ENCODE measurements at regions not wholly inside any gene's neighbourhood (a gene's known extent, or its start where the extent isn't known, plus 50 kb on each side); places are given as distances from the start of the nearest gene placed in this dataset.

DNA sequence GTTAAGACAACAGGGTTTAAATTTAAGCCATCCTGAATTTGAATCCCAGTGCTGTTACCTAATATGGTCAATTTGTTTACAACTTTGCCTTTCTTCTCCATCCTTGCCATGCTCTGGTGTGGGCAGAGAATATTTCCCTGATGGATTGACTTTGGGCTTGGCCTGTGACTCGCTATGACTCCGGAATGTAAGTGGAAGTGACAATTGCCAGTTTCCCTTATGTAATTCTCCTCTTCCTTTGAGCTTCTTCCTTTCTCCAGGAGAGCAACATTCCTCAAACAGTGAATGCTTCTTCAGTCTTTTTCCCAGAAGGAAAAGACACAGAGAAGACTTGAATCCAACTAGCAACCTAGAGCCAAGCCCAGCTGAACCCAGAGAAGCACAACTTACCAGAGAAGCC is 159.1 kb downstream of the LURAP1L start:
- H3K9me3 ChIP-seq (ENCODE audit: low read depth), result no peaks in the 10 kb centered on the region
- H3K4me3 ChIP-seq, result no peak overlapping the region
- H3F3A ChIP-seq (ENCODE audit: insufficient read depth), result peaks cover 22% of the 10 kb centered on the region
- peaks cover 31% of the 10 kb centered on the region for H3K4me1 ChIP-seq (ENCODE audit: insufficient read depth)
- TF ChIP-seq EZH2phosphoT487 (IDR thresholded peaks at IDR 0.05; ENCODE audit: insufficient read depth, low read depth) (no peak), EZH2 (IDR thresholded peaks at IDR 0.05; ENCODE audit: insufficient read depth, poor library complexity, severe bottlenecking) (no peak)
- H2AFZ ChIP-seq, result 0 out of 2 replicates have a peak overlapping the region, but pooled peaks have one; percentile 3
- no peak overlapping the region for H3K9ac ChIP-seq
- no peaks in the 10 kb centered on the region for H3K9me2 ChIP-seq (ENCODE audit: insufficient read depth)
- H3K27me3 ChIP-seq (replicated peaks; ENCODE audit: insufficient read depth), result no peaks in the 10 kb centered on the region
- WGBS, 2 experiments (ENCODE audit: low coverage in 1 of 2, low lambda C conversion rate in 2 of 2, missing lambda C conversion rate in 2 of 2), result 51 to 68% methylated on average over 2 of the region's 2 CpGs
- no peaks in the 10 kb centered on the region for H3K79me2 ChIP-seq (ENCODE audit: insufficient read depth)
- peak overlapping the region; percentile 42 for H3K27ac ChIP-seq
- no peaks in the 10 kb centered on the region for H3K36me3 ChIP-seq (ENCODE audit: low read depth)
- peak; percentile 71 for DNase-seq
- no peak overlapping the region for H3K4me2 ChIP-seq (ENCODE audit: unreplicated experiment)
- in situ Hi-C loops (cut with MboI), result no loop called here
- H4K20me1 ChIP-seq (ENCODE audit: insufficient read depth), result no peaks in the 10 kb centered on the region

DNA sequence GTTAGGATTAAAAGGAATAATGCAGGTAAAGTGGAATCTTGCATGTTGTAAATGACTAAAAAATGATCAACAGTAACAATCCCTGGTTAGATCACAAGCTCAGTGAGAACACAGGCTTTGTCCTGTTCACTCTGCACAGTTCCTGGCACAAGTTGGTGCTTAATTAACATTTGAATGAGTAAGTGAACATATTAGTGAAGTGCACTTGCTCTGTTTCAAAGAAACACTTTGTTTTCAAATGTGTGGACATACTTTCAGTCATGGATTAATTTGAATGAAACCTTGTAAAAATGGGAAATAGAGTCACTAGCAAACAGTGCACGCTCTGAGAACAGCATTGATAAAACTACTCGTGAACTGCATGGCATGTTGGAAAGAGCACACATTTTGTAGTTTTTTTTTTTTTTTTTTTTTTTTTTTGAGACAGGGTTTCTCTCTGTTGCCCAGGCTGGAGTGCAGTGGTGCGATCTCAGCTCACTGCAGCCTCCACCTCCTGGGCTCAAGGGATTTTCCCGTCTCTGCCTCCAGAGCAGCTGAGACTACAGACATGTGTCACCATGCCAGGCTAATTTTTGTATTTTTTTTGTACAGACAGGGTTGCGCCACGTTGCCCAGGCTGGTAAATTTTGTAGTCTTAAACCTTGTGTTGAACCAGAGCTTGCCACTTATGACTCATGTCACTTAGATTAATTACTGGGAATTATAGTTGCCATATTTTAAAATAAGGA is 159.9 kb downstream of the LURAP1L start:
- Histone ChIP-seq H3K27me3 (replicated peaks; ENCODE audit: insufficient read depth) (no peaks in the 10 kb centered on the region), H3K4me3 (no peak overlapping the region), H2AFZ (no peak overlapping the region), H4K20me1 (ENCODE audit: insufficient read depth) (no peaks in the 10 kb centered on the region), H3K36me3 (ENCODE audit: low read depth) (no peaks in the 10 kb centered on the region), H3K79me2 (ENCODE audit: insufficient read depth) (no peaks in the 10 kb centered on the region), H3K9me2 (ENCODE audit: insufficient read depth) (no peaks in the 10 kb centered on the region), H3K27ac (peak overlapping the region; percentile 42), H3K4me2 (ENCODE audit: unreplicated experiment) (no peak overlapping the region), H3F3A (ENCODE audit: insufficient read depth) (peaks cover 22% of the 10 kb centered on the region), H3K9me3 (ENCODE audit: low read depth) (no peaks in the 10 kb centered on the region), H3K9ac (no peak overlapping the region), H3K4me1 (ENCODE audit: insufficient read depth) (peaks cover 31% of the 10 kb centered on the region)
- in situ Hi-C loops (cut with MboI), result no loop called here
- WGBS, 2 experiments (ENCODE audit: low coverage in 1 of 2, low lambda C conversion rate in 2 of 2, missing lambda C conversion rate in 2 of 2), result 51% methylated on average over 6 of the region's 6 CpGs
- DNase-seq, result peak; percentile 40
- TF ChIP-seq EZH2phosphoT487 (IDR thresholded peaks at IDR 0.05; ENCODE audit: insufficient read depth, low read depth), result no peak
- TF ChIP-seq EZH2 (IDR thresholded peaks at IDR 0.05; ENCODE audit: insufficient read depth, poor library complexity, severe bottlenecking), result no peak

DNA sequence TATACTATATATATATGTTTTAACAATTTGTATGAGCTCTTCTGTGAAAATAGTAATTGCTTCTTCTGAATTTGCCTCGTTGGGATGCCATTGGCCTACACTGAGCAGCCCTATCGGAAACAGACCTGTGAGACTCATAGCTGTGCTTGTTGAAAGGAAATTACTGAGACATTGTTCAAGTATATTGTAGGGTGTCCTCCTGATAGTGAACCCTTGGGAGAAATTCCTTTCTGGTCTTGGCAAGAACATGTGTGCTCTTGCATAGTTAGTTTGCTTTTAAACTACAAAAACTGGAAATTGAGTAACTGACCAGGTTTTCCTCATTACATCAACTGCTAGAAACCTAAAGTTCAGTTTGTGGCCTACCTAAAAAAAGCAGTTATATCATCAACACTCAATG is 160.9 kb downstream of the LURAP1L start:
- Histone ChIP-seq H3K27ac (peak overlapping the region; percentile 42), H3F3A (ENCODE audit: insufficient read depth) (peaks cover 22% of the 10 kb centered on the region), H3K4me3 (no peak overlapping the region), H3K79me2 (ENCODE audit: insufficient read depth) (no peaks in the 10 kb centered on the region), H3K27me3 (replicated peaks; ENCODE audit: insufficient read depth) (no peaks in the 10 kb centered on the region), H3K4me1 (ENCODE audit: insufficient read depth) (peaks cover 31% of the 10 kb centered on the region), H3K9me2 (ENCODE audit: insufficient read depth) (no peaks in the 10 kb centered on the region), H4K20me1 (ENCODE audit: insufficient read depth) (no peaks in the 10 kb centered on the region), H2AFZ (no peak overlapping the region), H3K4me2 (ENCODE audit: unreplicated experiment) (no peak overlapping the region), H3K9ac (no peak overlapping the region), H3K36me3 (ENCODE audit: low read depth) (no peaks in the 10 kb centered on the region), H3K9me3 (ENCODE audit: low read depth) (no peaks in the 10 kb centered on the region)
- TF ChIP-seq EZH2phosphoT487 (IDR thresholded peaks at IDR 0.05; ENCODE audit: insufficient read depth, low read depth) (no peak), EZH2 (IDR thresholded peaks at IDR 0.05; ENCODE audit: insufficient read depth, poor library complexity, severe bottlenecking) (no peak)
- peak; percentile 61 for DNase-seq
- WGBS, 2 experiments (ENCODE audit: low coverage in 1 of 2, low lambda C conversion rate in 2 of 2, missing lambda C conversion rate in 2 of 2), result 76 to 80% methylated on average over 2 of the region's 2 CpGs
- in situ Hi-C loops (cut with MboI), result no loop called here

DNA sequence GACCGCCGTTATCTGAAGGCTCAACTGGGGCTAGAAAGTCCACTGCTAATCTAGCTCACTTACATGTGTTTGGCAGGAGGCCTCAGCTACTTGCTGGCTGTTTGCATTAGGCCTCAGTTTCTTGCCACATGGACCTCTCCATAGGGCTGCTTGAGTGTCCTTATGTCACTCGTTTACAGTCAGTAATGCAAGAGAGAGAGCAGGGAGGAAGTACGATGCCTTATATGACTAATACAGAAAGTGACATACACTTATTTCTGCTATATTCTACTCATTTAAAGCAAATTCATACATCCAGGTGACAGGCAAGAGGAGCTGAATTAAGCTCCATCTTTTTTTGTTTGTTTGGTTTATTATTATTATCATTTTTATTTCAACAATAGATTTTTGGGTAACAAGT is 179.6 kb downstream of the LURAP1L start:
- in situ Hi-C loops (cut with MboI), result no loop called here
- no peaks in the 10 kb centered on the region for H3K36me3 ChIP-seq (ENCODE audit: low read depth)
- H3K27me3 ChIP-seq (replicated peaks; ENCODE audit: insufficient read depth), result no peaks in the 10 kb centered on the region
- H3K4me3 ChIP-seq, result no peak overlapping the region
- no peak overlapping the region for H3K27ac ChIP-seq
- peaks cover 7% of the 10 kb centered on the region; the same call in 1 of the 2 replicates for H3K4me1 ChIP-seq (ENCODE audit: insufficient read depth)
- no peak overlapping the region for H3K4me2 ChIP-seq (ENCODE audit: unreplicated experiment)
- no peak overlapping the region for H3K9ac ChIP-seq
- no peaks in the 10 kb centered on the region for H3K9me2 ChIP-seq (ENCODE audit: insufficient read depth)
- H3F3A ChIP-seq (ENCODE audit: insufficient read depth), result no peaks in the 10 kb centered on the region
- H4K20me1 ChIP-seq (ENCODE audit: insufficient read depth), result no peaks in the 10 kb centered on the region
- DNase-seq, result no peak
- H2AFZ ChIP-seq, result no peak overlapping the region
- no peak for TF ChIP-seq EZH2 (IDR thresholded peaks at IDR 0.05; ENCODE audit: insufficient read depth, poor library complexity, severe bottlenecking)
- no peak for TF ChIP-seq EZH2phosphoT487 (IDR thresholded peaks at IDR 0.05; ENCODE audit: insufficient read depth, low read depth)
- H3K9me3 ChIP-seq (ENCODE audit: low read depth), result no peaks in the 10 kb centered on the region
- 88 to 93% methylated on average over 4 of the region's 4 CpGs for WGBS, 2 experiments (ENCODE audit: low coverage in 1 of 2, low lambda C conversion rate in 2 of 2, missing lambda C conversion rate in 2 of 2)
- no peaks in the 10 kb centered on the region for H3K79me2 ChIP-seq (ENCODE audit: insufficient read depth)
